DOHH2 (cell line): ENCODE measurements at regions not wholly inside any gene's neighbourhood (a gene's known extent, or its start where the extent isn't known, plus 50 kb on each side); places are given as distances from the start of the nearest gene placed in this dataset.

Source experiments
- CTCF ChIP-seq: fragments of 200-600 bp; sonication (generic); IDR thresholded peaks from one replicate; pipeline ENCODE4 v1.5.1; 2014; ENCODE audit warnings: antibody characterized with exemption, mild to moderate bottlenecking, low read depth, low read length; ENCODE audit not compliant: poor library complexity, severe bottlenecking
- EZH2phosphoT487 ChIP-seq: fragments of 200-600 bp; sonication (generic); IDR thresholded peaks from 2 replicates; pipeline ENCODE4 v1.6.1; 2017; ENCODE audit warnings: borderline replicate concordance, mild to moderate bottlenecking, antibody characterized with exemption, low read length, moderate library complexity, mixed read lengths

GRCh38 chr6:912871-913835, 220.2 kb upstream of the EXOC2 start:
- TF ChIP-seq CTCF = no peak
- TF ChIP-seq EZH2phosphoT487 = no peak
